Uterus (tissue), 3 donors: ENCODE measurements at regions not wholly inside any gene's neighbourhood (a gene's known extent, or its start where the extent isn't known, plus 50 kb on each side); places are given as distances from the start of the nearest gene placed in this dataset.

ENCODE experiments used
- DNase-seq, 2 donors: peaks; one replicate each; pipeline ENCODE4 v3.0.0-alpha.2; 2019 to 2020
- H3K27ac ChIP-seq, 2 donors: fragments of 200-600 bp; sonication (generic); 1 replicate in 1 of 2; 2 replicates in 1 of 2; pipeline ENCODE4 v1.5.1; 2016 to 2018
- H3K27me3 ChIP-seq, 2 donors: fragments of 200-600 bp; sonication (generic); one replicate each; pipeline ENCODE4 v1.5.1; 2018 to 2019; ENCODE audit warnings: control low read depth in 1 of 2
- H3K36me3 ChIP-seq, 2 donors: fragments of 200-600 bp; sonication (generic); one replicate each; pipeline ENCODE4 v1.5.1; 2019; ENCODE audit warnings: control low read depth in 1 of 2
- H3K4me1 ChIP-seq, 2 donors: fragments of 200-600 bp; sonication (generic); one replicate each; pipeline ENCODE4 v1.5.1; 2018 to 2019; ENCODE audit warnings: control low read depth in 1 of 2
- H3K4me3 ChIP-seq, 2 donors: fragments of 200-600 bp; sonication (generic); 1 replicate in 1 of 2; 2 replicates in 1 of 2; pipeline ENCODE4 v1.5.1; 2018 to 2019; ENCODE audit warnings: mild to moderate bottlenecking in 1 of 2
- H3K9me3 ChIP-seq, 2 donors: fragments of 200-600 bp; sonication (generic); one replicate each; pipeline ENCODE4 v1.5.1; 2019; ENCODE audit warnings: control low read depth in 1 of 2
- POLR2A ChIP-seq, 2 donors: fragments of 450-650 bp; IDR thresholded peaks; one replicate each; pipeline ENCODE4 v1.6.1; 2016; ENCODE audit warnings: antibody characterized with exemption in 2 of 2, mild to moderate bottlenecking in 1 of 2, moderate library complexity in 1 of 2
- intact Hi-C: fragments of 100-400 bp; cut with DNase I; formaldehyde crosslinking; loops from one replicate; pipeline ENCODE4 v1.15.1; 2023; ENCODE audit warnings: low total_unique reads
- TF ChIP-seq, protein P1 (sequence below), 4 experiments: fragments of 200-600 bp in 2 of 4; fragments of 450-650 bp in 2 of 4; sonication (generic) in 2 of 4; IDR thresholded peaks; one replicate each; pipeline ENCODE4 v1.5.1; 2016 to 2019; ENCODE audit warnings: antibody characterized with exemption in 4 of 4, mild to moderate bottlenecking in 2 of 4, moderate library complexity in 1 of 4
- donor health status: DM: yes; HTN: yes; CAD: no.

DNA sequence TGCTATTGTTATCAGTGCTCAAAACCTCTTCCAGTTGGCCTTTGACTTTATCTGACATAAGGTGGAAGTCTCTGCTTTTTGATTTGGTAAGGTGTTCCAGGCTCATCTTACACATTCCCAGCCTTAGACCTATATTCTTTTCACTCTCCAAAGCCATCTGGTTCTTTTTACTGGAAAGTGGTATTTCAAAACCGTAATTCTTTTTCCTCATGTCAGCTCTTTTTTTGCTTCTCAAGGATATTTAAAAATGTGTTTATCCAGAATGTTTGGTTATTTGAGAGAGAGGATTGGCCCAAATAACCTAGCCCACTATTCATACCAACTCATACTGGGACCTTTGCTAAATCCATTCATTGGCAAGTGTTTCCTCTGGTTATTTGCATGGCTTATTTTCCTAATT lies 411.2 kb upstream of the PIK3C3 start:
- H3K9me3 ChIP-seq = no peaks in the 10 kb centered on the region
- H3K27me3 ChIP-seq = no peaks in the 10 kb centered on the region
- intact Hi-C loops = no loop called here
- H3K4me3 ChIP-seq = no peak overlapping the region
- no peak overlapping the region for H3K27ac ChIP-seq
- TF ChIP-seq, protein P1, sequence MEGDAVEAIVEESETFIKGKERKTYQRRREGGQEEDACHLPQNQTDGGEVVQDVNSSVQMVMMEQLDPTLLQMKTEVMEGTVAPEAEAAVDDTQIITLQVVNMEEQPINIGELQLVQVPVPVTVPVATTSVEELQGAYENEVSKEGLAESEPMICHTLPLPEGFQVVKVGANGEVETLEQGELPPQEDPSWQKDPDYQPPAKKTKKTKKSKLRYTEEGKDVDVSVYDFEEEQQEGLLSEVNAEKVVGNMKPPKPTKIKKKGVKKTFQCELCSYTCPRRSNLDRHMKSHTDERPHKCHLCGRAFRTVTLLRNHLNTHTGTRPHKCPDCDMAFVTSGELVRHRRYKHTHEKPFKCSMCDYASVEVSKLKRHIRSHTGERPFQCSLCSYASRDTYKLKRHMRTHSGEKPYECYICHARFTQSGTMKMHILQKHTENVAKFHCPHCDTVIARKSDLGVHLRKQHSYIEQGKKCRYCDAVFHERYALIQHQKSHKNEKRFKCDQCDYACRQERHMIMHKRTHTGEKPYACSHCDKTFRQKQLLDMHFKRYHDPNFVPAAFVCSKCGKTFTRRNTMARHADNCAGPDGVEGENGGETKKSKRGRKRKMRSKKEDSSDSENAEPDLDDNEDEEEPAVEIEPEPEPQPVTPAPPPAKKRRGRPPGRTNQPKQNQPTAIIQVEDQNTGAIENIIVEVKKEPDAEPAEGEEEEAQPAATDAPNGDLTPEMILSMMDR (IDR thresholded peaks at IDR 0.05) = no peak
- TF ChIP-seq POLR2A (IDR thresholded peaks at IDR 0.05) = no peak
- H3K4me1 ChIP-seq = no peaks in the 10 kb centered on the region
- no peaks in the 10 kb centered on the region for H3K36me3 ChIP-seq
- no peak for DNase-seq

DNA sequence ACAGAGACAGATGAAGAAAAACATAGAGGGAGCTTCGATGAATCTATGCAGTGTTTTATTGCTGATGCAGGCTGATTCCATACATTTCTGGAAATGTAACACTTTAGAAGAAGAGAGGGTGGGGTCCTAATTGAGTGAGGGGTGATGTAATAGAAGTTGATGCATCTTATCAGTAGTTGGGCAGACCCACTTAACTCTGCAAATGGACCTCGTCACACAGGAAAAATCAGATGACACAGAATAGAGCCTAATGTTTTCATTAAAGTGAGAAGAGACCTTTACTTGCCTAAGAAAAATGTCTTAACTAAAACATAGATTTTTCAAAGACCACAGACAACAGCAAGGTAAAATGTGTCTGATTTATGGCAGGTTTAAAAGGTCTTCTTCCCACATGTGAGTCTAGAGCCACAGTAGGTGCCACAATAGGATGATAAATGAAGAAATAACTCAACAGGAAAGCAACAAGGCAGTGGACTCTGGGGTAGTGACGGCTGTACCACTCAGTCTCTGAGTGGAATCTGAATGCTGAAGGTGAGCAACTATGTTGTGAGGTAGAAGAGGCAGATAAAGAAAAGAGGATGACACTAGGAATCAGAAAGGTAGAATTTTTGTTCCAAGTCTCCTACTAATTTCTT lies 414.7 kb upstream of the PIK3C3 start:
- no peaks in the 10 kb centered on the region for H3K9me3 ChIP-seq
- no peaks in the 10 kb centered on the region for H3K36me3 ChIP-seq
- DNase-seq = no peak
- intact Hi-C loops = no loop called here
- no peak for TF ChIP-seq POLR2A (IDR thresholded peaks at IDR 0.05)
- TF ChIP-seq, protein P1 (IDR thresholded peaks at IDR 0.05) = no peak
- no peak overlapping the region for H3K27ac ChIP-seq
- H3K4me3 ChIP-seq = no peak overlapping the region
- H3K4me1 ChIP-seq = no peaks in the 10 kb centered on the region
- no peaks in the 10 kb centered on the region for H3K27me3 ChIP-seq

DNA sequence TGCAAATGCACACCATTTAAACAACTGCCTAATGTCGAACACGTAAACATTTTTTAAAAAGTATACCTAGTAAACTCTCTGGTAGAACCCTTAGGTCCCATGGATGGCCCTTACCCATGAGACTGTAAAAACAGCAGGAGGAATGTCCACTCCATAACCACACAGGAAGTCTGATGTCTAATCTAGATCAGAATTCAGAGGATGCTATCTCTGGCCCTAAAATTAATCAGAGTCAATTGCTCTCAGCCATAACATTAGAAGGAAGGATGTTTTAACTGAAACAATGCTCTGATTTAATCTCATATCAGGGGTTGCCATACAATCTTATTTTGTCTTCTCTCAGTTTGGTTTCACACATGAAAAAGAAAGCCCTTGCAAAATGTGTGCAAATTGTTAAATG lies 416.3 kb upstream of the PIK3C3 start:
- Histone ChIP-seq H3K4me3 (no peak overlapping the region), H3K4me1 (no peaks in the 10 kb centered on the region), H3K27ac (no peak overlapping the region), H3K36me3 (no peaks in the 10 kb centered on the region), H3K9me3 (no peaks in the 10 kb centered on the region), H3K27me3 (no peaks in the 10 kb centered on the region)
- TF ChIP-seq POLR2A (IDR thresholded peaks at IDR 0.05) = no peak
- TF ChIP-seq, protein P1 (IDR thresholded peaks at IDR 0.05) = no peak
- intact Hi-C loops = no loop called here
- no peak for DNase-seq

DNA sequence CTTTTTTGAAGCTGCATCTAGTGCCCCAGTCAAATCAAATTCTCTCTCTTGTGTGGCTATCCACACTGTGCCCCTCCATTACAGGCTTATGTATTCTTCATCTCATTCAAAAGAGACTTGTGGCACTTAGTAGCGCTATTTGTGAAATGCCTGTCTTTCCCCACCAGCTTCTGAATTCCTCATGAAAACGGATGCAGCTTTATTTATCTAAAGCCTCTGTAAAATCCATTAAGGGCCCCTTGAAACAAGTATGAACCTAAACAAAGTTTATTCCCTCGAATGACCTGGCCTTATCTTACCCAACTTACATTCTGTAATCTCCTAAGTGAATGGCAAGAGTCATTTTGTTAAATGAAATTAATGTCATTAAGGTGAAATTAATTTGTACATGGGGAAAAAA lies 417.4 kb upstream of the PIK3C3 start:
- Histone ChIP-seq H3K9me3 (no peaks in the 10 kb centered on the region), H3K27me3 (no peaks in the 10 kb centered on the region), H3K4me3 (no peak overlapping the region), H3K36me3 (no peaks in the 10 kb centered on the region), H3K4me1 (no peaks in the 10 kb centered on the region), H3K27ac (no peak overlapping the region)
- TF ChIP-seq, protein P1 (IDR thresholded peaks at IDR 0.05) = no peak
- TF ChIP-seq POLR2A (IDR thresholded peaks at IDR 0.05) = no peak
- DNase-seq = no peak
- intact Hi-C loops = no loop called here

DNA sequence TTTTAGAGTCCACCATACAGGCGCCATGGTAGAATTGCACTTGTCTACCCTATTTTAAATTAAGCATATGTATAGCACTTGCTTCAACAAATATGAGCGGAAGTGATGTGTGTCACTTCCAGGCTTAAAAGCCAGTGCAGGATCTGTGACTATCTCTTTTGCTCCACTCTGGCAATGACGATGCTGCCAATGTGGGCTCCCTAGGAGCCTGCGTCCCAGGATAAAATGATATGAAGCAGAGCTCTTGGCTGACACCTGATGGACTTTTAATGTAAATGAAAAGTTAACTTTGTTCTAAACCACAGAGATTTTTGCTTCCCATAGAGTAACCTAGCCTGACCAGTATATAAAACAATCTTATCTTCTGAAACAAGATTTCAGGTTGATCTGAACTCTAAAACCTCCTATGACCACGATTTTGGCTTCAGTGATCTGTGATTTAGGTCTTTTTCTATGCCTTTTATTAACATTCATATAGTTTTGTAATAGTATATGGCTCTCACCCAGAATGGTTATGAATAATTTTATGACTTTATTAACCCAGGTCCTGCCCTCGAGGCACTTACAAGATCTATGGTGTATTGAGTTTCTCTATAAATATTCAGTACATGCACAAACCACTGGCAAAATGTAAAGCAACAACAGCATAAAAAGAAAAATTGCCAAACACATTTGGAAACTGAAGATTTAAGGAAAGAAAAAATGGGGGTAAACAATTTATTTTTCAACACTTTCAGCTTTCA lies 422.5 kb upstream of the PIK3C3 start:
- Histone ChIP-seq H3K4me3 (no peak overlapping the region), H3K27me3 (no peaks in the 10 kb centered on the region)
- intact Hi-C loops = no loop called here

More for the DNA sequence above, 422.5 kb upstream of the PIK3C3 start:
- H3K9me3 ChIP-seq = no peaks in the 10 kb centered on the region
- no peaks in the 10 kb centered on the region for H3K4me1 ChIP-seq
- TF ChIP-seq, protein P1 (IDR thresholded peaks at IDR 0.05) = no peak
- TF ChIP-seq POLR2A (IDR thresholded peaks at IDR 0.05) = no peak
- no peak for DNase-seq
- no peaks in the 10 kb centered on the region for H3K36me3 ChIP-seq
- no peak overlapping the region for H3K27ac ChIP-seq
